Loucy (cell line): ENCODE measurements at regions not wholly inside any gene's neighbourhood (a gene's known extent, or its start where the extent isn't known, plus 50 kb on each side); places are given as distances from the start of the nearest gene placed in this dataset.
"Not testable (repeated sequence)": the region's sequence is repeated elsewhere in the genome, so short reads cannot be mapped to it uniquely, and the experiment has no call there.

Experiments used
- H2AFZ ChIP-seq: fragments of 200-600 bp; sonication (generic); 2 replicates; pipeline ENCODE4 v1.6.0; 2016; ENCODE audit warnings: antibody characterized with exemption, mild to moderate bottlenecking, low read length, moderate library complexity
- H3F3A ChIP-seq: fragments of 200-600 bp; 2 replicates; pipeline ENCODE4 v1.6.0; 2016; ENCODE audit warnings: antibody characterized with exemption, low read depth, mild to moderate bottlenecking
- H3K27me3 ChIP-seq: fragments of 200-600 bp; sonication (generic); 2 replicates; pipeline ENCODE4 v1.6.1; 2014; ENCODE audit warnings: low read length, mild to moderate bottlenecking; ENCODE audit not compliant: insufficient read depth, poor library complexity, severe bottlenecking
- H3K36me3 ChIP-seq: fragments of 200-600 bp; sonication (generic); 2 replicates; pipeline ENCODE4 v1.6.1; 2016; ENCODE audit warnings: low read length; ENCODE audit not compliant: insufficient read depth
- H3K4me1 ChIP-seq: fragments of 200-600 bp; sonication (generic); 2 replicates; pipeline ENCODE4 v1.5.1; 2014; ENCODE audit warnings: low read length, mild to moderate bottlenecking; ENCODE audit not compliant: insufficient read depth, poor library complexity, severe bottlenecking
- H3K4me2 ChIP-seq: fragments of 200-600 bp; sonication (generic); 2 replicates; pipeline ENCODE4 v1.6.0; 2014; ENCODE audit warnings: antibody characterized with exemption, low read length, low read depth, mild to moderate bottlenecking; ENCODE audit not compliant: poor library complexity, severe bottlenecking
- H3K4me3 ChIP-seq: fragments of 200-600 bp; sonication (generic); 2 replicates; pipeline ENCODE4 v1.5.1; 2014; ENCODE audit warnings: low read length, mild to moderate bottlenecking, mixed read lengths; ENCODE audit not compliant: poor library complexity, severe bottlenecking
- H3K79me2 ChIP-seq: fragments of 200-600 bp; sonication (generic); 2 replicates; pipeline ENCODE4 v1.6.1; 2014; ENCODE audit warnings: low read length; ENCODE audit not compliant: insufficient read depth
- H3K9ac ChIP-seq: fragments of 200-600 bp; sonication (generic); 2 replicates; pipeline ENCODE4 v1.6.0; 2014; ENCODE audit warnings: mild to moderate bottlenecking, low read depth, low read length, moderate library complexity; ENCODE audit not compliant: poor library complexity, severe bottlenecking
- H3K9me2 ChIP-seq: fragments of 200-600 bp; sonication (generic); replicated peaks from 2 replicates; pipeline ENCODE4 v1.6.1; 2016; ENCODE audit warnings: low read depth, low read length, mixed read lengths
- H3K9me3 ChIP-seq: fragments of 200-600 bp; sonication (generic); 2 replicates; pipeline ENCODE4 v1.6.1; 2014; ENCODE audit warnings: mild to moderate bottlenecking, antibody characterized with exemption, low read length, low read depth; ENCODE audit not compliant: insufficient read depth
- H4K20me1 ChIP-seq: fragments of 200-600 bp; sonication (generic); 2 replicates; pipeline ENCODE4 v1.6.0; 2014; ENCODE audit warnings: antibody characterized with exemption, low read length, mild to moderate bottlenecking; ENCODE audit not compliant: insufficient read depth, poor library complexity, severe bottlenecking
- CTCF ChIP-seq: fragments of 200-600 bp; sonication (generic); conservative IDR thresholded peaks from 2 replicates; pipeline ENCODE4 v1.5.1; 2014; ENCODE audit warnings: mild to moderate bottlenecking, antibody characterized with exemption, low read length
- EZH2phosphoT487 ChIP-seq: fragments of 200-600 bp; IDR thresholded peaks from 2 replicates; pipeline ENCODE4 v1.6.1; 2018; ENCODE audit warnings: antibody characterized with exemption, mild to moderate bottlenecking, moderate library complexity, borderline replicate concordance

GRCh38 chr13:86476656-86477055, 677.4 kb upstream of the SLITRK6 start:
- TF ChIP-seq EZH2phosphoT487, result no peak
- no peak overlapping the region for H3K4me3 ChIP-seq
- H2AFZ ChIP-seq, result no peak overlapping the region
- H3K9me2 ChIP-seq, result no peaks in the 10 kb centered on the region
- H3K79me2 ChIP-seq, result no peaks in the 10 kb centered on the region
- no peaks in the 10 kb centered on the region for H3K9me3 ChIP-seq
- H4K20me1 ChIP-seq, result no peaks in the 10 kb centered on the region
- H3K9ac ChIP-seq, result no peak overlapping the region
- no peaks in the 10 kb centered on the region for H3F3A ChIP-seq
- H3K36me3 ChIP-seq, result no peaks in the 10 kb centered on the region
- no peaks in the 10 kb centered on the region for H3K27me3 ChIP-seq
- no peaks in the 10 kb centered on the region for H3K4me1 ChIP-seq
- H3K4me2 ChIP-seq, result no peak overlapping the region

GRCh38 chr13:86486582-86486981, 687.4 kb upstream of the SLITRK6 start:
- Histone ChIP-seq H4K20me1 (no peaks in the 10 kb centered on the region), H3K79me2 (no peaks in the 10 kb centered on the region), H3F3A (no peaks in the 10 kb centered on the region), H3K9me3 (no peaks in the 10 kb centered on the region), H3K4me2 (no peak overlapping the region), H3K36me3 (no peaks in the 10 kb centered on the region), H3K27me3 (no peaks in the 10 kb centered on the region), H3K9ac (no peak overlapping the region), H3K4me1 (no peaks in the 10 kb centered on the region), H2AFZ (no peak overlapping the region), H3K9me2 (no peaks in the 10 kb centered on the region), H3K4me3 (no peak overlapping the region)
- no peak for TF ChIP-seq EZH2phosphoT487
- no peak for TF ChIP-seq CTCF

- H3K4me1 ChIP-seq, result no peaks in the 10 kb centered on the region
- no peak overlapping the region for H3K9ac ChIP-seq
- no peak overlapping the region for H3K4me3 ChIP-seq
- H4K20me1 ChIP-seq, result no peaks in the 10 kb centered on the region
- H3K9me3 ChIP-seq, result no peaks in the 10 kb centered on the region
- H3K27me3 ChIP-seq, result no peaks in the 10 kb centered on the region
- no peak overlapping the region for H3K4me2 ChIP-seq
- H3K36me3 ChIP-seq, result no peaks in the 10 kb centered on the region
- no peak overlapping the region for H2AFZ ChIP-seq
- no peaks in the 10 kb centered on the region for H3K9me2 ChIP-seq
- TF ChIP-seq EZH2phosphoT487, result no peak
- TF ChIP-seq CTCF, result no peak
- H3F3A ChIP-seq, result no peaks in the 10 kb centered on the region
- H3K79me2 ChIP-seq, result no peaks in the 10 kb centered on the region
Observed at GRCh38 chr13:86491121-86491520, 691.9 kb upstream of the SLITRK6 start.

- H3K9me2 ChIP-seq, H2AFZ ChIP-seq, H3F3A ChIP-seq: not testable (repeated sequence)
Observed at GRCh38 chr13:86501931-86502330, 702.7 kb upstream of the SLITRK6 start.

More at GRCh38 chr13:86501931-86502330, 702.7 kb upstream of the SLITRK6 start:
- not testable (repeated sequence) for H3K79me2 ChIP-seq, H3K4me1 ChIP-seq, H3K36me3 ChIP-seq, H3K9ac ChIP-seq, H3K4me3 ChIP-seq, H4K20me1 ChIP-seq, H3K27me3 ChIP-seq, H3K4me2 ChIP-seq, H3K9me3 ChIP-seq
